GM19397 (cell line): ENCODE measurements at regions not wholly inside any gene's neighbourhood (a gene's known extent, or its start where the extent isn't known, plus 50 kb on each side); places are given as distances from the start of the nearest gene placed in this dataset.

Source experiments
- ATAC-seq: cut with Tn5 transposase; IDR thresholded peaks from one replicate; pipeline ENCODE4 v1.9.1; 2021; ENCODE audit warnings: mild to moderate bottlenecking, moderate library complexity; ENCODE audit not compliant: unreplicated experiment

DNA sequence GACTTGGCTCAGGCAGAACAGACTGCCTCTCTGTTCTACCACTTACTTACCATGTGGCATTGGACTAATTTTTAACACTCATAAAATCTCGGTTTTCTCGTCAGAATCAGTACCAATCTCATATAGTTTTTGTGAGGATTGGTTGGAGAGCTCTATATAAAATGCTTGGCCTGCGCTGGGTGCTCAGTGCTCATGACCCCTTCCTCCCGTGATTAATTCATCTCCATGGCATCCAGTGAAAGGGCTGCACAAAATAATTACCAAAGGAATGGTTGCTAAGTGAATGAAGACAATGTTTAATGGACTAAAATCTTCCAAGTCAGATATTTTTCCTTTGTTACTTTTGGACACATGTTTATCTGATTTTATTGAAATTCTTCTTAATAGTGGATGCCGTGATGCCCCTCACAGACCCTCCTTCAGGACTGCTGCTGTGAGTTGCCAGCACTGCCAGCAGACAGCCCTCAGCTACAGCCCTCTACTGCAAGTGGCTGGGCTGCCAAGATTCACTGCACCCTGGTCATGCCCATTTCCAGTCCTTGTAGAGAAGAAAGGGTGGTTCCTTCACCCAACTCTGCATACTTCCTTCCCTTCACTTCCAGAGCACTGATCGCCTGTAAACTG is 436.5 kb downstream of the LMO4 start:
- ATAC-seq = no peak

DNA sequence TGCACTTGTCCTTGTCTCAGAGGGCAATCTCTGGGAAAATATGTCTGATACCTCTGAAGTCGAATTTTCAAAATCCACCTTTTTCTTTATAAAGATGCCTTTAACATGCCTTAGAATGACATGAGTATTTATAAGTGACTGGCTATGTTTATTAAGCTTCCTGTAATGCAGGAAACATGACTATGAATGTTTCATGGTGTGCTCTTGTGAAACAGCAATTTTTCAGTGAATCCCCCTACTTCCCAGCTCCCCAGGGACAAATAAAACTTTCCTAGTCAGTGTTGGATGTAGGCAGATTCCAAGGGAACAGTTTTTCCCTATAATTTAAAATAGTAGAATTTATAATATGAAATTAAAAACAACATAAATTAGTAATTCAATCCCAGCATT is 437.0 kb downstream of the LMO4 start:
- ATAC-seq = no peak

DNA sequence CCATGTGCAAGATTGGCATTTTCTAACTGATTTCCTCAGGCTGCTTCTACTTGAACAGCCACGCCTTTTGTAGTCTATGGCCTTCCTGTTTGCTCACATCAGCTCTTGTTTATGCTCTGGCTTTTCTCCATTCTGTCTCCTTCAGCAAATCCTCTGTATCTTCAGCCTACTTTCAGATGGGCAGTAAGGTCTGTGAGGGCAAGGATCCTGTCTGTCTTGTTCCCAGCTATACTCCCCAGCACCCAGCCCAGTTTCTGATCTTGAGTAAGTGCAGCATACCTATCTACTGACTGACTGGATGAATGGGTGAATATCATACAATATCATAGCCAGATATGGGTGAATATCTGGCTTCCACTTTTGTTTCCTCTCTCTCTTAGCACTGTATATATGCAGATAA is 438.1 kb downstream of the LMO4 start:
- ATAC-seq = no peak

DNA sequence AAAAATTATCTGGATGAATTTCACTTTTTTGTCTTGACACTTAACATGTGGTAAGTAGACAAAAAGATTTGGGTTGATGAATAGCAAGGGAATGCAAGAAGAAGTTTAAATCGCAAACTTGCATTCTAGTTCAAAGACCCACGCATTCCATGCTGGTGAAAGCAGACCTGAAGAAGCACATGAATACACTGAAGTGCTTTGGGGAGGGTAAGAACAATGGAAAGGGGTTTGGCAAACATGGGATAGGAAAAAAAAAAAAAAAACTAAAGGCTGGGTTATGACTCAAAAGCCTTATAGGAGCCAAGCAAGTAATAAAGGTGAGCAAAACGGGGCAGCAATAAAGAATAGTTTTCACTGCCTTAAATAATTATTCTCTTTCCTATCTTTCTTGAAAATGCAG is 450.2 kb downstream of the LMO4 start:
- no peak for ATAC-seq

DNA sequence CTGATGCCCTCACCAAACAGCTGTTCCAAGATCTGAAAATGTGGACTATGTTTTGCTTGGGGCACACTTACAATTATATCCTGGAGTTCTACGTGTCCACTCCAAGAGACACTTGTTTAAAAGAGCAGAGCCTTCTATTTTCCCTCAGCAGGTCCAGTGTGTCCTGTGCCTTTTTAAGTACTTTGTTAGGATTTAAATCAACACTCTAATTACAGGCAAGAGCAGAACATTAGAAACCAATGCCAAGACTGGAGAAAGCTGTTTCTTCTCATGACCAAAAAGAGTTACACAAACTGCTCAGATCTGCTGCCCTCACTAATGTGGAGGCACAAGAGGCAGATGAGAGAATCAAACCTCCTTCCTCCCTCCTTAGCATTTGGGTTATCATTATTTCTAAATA is 452.9 kb downstream of the LMO4 start:
- no peak for ATAC-seq

DNA sequence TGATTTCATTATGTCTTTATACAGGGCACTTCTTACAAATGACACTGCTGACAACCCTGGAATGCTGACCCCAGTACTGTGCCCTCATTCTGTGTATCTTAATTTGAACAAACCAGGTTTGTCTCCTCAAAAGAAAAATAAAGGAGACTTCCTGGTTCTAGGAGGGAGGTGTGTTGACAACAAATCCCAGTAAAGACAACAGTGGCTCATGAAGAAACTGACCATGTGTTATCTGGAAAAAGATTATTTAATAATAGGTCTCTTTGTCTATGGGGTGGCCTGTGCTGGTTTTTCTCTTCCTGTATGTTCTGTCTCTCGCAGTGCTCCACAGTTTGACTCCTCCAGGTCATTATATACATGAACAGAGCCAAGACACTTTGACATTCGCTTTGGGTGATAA is 454.6 kb downstream of the LMO4 start:
- ATAC-seq = no peak

DNA sequence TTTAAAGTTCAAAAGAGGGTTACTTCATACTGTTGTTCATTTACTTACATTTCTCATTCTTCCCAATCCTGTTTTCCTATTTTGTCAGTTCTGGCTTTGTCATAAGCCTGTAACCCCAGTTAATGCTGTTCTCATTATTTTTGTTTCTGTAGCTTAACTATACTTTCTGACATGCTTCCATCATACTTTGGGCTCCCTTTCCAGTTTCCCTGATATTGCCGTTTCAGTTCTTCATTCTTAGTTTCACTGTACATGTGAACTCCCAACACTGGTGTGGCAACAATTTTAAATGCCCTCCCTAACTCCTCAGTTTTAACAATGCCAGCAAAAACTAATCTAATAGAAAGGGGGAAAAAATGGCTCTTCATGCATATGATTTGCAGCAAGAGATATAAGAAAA is 456.7 kb downstream of the LMO4 start:
- ATAC-seq = no peak

DNA sequence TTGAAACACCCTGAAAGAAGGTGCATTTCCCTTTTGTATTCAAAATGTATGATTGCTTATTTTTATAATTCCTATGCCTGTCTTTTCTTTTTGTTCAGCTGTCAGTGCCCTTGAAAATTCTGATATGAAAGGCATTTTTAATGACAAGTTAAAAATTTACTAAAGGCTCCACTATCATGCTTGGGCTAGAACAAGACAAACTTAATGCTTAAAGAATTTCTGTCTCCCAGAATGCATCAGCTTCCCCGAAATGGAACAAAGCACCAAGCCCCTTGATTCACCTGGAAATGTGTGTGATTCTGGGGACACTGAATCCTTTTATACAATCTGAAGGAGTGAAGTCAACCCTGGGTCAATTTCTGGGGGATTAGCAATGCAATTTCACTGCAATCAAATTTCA is 457.5 kb downstream of the LMO4 start:
- ATAC-seq = no peak

DNA sequence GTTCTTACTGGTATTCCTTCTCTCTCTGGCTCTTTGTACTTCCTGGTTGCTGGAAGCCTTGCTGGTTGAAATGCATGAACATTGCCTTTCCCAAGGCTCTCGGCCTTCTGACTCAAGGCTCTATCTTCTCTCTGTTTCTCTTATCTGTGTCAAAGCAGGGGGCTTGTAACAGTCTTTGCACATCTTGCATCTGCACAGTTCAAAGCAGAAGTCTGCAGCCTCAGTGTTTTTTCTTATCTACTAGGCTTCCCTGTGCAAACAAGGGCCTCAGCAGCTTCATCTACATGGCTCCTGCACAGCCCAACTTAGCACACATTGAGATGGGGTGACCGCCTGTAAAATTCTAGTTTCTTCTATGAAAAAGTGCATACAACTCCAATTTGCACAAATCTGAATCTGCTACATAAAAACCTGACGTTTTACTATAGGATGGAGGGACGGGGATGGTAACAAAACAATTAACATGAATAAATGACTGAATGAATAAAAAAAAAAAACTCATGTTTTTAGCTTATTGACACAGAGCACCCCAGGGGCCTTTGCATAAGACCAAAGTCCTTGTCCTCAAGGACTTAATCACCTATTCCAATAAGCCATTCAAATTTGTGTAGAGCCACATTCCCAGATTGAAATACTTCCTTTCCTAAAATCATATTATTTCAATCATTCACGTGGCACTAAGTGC is 458.3 kb downstream of the LMO4 start:
- ATAC-seq = no peak

DNA sequence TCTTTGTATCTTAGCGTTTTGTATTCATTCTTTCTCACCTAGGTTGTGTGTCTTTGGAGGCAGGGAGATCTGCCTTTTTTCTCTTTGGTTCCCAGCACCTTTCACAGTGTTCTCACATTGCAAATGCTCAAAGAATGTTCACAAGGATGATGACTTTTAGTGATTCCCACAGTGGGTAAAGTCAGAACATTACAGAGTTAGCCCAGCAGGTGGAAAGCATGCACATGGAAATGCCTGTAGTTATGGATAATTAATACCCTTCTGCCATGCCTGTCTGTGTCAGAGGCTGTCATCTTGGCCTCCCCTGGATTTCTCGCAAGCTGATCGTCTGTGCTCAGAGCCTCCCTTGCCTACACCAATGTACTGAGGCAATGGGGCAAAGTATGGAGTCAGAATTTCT is 458.9 kb downstream of the LMO4 start:
- ATAC-seq = no peak

DNA sequence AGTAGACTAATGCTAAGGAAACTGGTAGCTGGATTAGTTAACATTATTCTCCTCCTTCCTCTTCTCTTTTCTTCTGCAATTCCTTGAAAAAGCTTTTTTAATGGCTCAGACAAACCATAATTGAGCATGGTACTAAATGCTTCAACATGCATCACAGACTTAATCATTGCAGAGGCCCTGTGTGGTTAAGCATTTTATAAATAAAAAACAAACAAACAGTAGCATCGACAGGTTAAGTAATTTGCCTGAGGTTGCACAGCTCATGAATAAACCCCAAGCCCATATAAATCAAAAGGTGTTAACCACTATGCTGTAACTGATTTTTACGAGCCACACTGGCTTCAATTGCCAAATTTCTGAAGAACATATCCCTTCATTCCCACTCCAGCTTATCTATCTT is 462.1 kb downstream of the LMO4 start:
- ATAC-seq = no peak

DNA sequence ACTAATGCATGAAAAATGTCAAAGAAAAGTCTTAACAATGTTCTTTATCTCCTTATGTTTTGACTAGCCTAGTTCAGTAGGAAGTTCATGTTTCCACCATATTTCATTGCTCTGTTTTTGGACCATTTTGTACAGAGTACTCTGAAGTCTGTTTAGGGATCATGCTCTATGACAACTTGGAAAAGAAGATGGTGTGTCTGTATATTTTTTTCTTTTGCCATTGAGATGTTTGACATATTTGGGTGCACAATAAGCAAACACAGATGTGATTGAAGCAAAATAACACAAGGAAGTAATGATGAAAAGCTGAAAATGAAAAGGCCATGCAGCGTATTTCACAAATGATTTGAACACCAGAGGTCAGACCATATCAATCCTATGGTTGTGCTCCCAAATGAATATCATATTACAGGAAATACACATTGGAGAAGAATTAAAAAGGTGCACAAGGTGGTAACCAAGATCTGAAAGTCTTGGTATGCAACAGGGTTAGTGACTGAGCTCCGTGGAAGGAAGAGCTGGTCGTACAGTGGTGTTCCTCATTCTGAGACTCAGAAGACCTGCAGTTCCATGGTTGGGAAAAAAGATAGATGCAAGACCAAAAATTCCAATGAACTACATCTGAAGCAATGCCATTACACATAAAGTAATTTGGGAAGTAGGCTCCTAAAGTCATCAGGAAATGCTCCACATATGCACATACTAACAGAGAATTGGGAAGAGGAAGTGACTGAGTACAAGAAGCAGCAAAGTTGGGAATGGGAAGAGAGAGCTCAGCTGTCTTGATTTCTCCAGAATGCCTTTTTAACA is 463.5 kb downstream of the LMO4 start:
- no peak for ATAC-seq

DNA sequence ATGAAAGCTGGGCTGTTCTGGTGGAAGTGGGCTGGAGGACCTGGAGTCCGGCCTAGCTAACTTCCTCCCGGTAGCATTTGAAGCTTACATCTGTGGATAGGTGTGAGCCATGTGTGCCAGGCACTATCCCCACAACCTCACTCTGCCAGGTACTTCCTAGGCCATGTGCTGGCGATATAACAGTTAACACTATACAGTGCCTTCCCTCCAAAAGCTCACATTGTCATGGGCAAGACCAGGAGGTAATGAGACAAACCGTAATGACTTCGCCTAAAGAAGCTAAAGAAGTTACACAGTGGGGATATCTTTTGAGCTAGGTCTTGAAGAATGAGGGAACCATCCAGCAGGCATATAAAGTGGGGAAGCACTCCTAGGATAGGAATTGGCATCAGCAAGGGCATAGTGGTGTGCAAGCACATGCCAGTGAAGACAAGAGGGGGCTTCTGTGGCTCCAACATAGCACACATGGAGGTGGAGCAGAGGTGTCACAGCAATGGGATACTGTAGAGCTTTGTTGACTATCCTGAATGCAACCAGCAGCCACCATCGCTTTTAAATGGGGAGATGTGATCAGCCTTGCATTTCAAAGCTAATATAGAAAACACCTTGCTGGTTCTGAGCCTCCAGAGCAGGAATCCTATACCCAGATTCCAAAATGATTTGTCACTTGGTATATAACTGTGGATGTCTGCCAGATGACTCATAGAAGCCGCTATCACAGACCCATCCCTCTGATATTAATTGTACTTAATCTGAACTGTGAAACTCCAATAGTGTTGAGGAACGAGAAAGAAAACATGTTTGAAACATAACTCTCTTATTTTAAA is 466.3 kb downstream of the LMO4 start:
- no peak for ATAC-seq

DNA sequence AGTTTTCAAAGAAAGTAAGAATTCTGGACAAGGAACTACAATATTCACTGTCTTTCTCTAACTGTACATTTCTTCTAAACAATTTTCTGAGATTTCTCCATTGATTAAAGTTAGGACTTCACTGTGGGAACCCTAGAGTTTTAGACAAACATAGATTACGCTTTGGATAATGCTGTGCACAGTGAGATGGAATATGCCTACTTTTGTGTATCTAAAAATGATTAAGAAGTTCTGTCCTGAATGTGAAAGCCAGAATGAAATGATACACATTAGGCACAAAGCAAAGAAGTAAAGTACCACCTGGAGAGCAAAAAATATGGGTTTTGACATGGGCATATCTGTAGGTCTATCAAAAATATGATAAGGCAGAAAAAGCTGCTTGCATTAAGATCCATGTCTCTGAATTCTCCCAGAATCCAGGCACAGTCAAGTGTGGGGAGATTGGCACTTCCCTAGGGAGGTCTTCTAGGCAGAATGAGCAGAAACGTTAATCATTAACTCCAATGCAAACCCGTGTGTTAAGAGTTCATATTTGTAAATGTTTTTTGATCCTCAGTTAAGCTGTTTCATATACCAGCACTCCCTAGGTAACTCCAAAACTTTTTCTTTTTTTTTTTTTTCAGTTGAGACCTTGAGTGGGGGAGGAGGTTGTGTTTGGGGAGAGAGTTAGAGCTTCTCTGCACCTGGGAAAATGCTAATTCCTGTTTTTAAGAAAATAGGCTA is 467.1 kb downstream of the LMO4 start:
- ATAC-seq = no peak

DNA sequence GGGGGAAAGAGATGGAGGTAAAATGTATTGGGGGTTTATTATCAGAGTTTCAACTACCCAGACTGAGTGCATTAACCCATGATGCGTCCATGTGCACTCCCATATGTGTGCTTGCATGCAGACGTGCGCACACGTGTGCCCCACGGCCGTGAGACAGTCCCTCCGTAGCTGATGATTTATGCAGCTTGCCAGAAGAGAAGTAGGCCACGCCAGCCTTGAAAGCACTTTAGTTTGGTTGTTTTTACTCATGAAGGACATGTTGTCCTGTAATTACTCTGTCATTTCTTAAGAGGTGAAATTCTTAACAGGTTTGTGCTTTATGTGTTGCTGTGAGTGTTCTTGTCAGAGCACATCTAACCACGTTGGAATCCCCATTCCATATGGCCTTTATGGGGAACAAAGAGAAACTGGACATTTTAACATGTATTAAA is 467.8 kb downstream of the LMO4 start:
- ATAC-seq = no peak

DNA sequence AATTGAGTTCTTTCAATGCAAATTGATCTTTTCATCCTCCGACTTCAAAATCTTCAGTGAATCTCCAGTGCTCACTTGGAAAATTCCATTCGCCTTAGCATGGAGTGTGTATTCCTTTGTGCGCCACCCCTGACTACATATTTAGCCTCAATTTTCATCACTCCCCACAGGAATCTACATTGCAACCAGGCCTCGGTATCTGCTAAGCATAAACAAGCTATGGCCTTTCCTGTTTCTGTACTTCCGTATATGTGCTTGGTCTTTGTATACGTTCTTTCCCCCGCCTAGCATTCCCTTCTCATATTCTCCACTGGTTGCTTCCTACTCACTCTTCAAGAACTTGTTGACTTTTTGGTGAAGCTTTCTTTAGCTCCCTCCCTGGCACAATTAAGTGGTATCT is 470.8 kb downstream of the LMO4 start:
- no peak for ATAC-seq

DNA sequence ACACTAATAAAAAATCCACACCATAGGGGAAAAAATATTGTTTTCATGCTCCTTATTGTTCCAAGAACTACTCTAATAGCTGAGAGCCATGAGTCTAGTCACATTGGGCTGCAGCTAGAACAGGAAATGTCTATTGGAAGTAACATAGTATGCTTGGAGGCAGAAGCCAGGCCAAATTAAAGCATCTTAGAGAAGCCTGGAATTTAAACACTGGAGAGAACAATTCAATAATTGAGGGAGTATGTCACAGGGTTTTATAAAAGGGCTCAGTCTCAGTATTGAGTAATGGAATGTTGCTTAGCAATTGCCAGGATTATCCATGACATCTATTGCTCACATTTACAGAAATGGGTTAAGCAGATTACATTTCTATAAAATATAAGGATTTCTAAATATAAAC is 471.3 kb downstream of the LMO4 start:
- no peak for ATAC-seq

DNA sequence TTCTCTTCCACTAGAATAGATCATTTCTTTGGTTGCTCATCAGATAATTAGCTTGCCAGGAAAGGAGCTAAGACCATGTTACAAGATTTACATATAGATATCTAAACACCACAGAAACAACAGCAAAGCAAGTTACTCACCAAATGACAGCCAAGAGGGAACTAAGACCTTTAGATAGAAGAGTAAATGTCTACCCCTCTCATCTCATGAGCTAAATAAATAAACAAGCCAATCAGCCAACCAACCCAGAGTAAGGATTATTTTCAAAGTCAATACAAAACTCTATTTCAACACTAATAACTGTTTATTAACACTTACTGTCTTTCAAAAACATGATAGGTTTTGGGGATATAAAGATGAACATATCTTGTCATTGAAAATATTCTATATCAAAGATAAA is 474.7 kb downstream of the LMO4 start:
- no peak for ATAC-seq

DNA sequence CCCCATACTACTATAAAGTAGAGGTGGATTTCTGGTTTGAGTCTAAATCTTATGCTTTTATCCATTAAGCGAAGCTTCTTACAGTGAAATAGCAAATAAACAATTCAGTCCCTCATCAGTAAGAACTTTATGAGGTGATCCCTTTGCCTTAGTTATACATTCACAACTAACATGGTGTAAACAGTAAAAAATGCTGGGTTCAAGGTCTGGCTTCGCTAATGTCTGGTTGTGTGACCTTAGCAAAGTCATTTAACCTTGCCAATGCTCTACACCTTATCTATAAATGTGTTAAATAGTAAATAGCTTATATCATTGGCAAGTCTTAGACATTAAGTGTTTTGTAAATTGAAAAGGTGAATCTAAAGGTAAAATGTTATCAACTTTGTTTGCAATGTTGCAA is 475.4 kb downstream of the LMO4 start:
- ATAC-seq = no peak

DNA sequence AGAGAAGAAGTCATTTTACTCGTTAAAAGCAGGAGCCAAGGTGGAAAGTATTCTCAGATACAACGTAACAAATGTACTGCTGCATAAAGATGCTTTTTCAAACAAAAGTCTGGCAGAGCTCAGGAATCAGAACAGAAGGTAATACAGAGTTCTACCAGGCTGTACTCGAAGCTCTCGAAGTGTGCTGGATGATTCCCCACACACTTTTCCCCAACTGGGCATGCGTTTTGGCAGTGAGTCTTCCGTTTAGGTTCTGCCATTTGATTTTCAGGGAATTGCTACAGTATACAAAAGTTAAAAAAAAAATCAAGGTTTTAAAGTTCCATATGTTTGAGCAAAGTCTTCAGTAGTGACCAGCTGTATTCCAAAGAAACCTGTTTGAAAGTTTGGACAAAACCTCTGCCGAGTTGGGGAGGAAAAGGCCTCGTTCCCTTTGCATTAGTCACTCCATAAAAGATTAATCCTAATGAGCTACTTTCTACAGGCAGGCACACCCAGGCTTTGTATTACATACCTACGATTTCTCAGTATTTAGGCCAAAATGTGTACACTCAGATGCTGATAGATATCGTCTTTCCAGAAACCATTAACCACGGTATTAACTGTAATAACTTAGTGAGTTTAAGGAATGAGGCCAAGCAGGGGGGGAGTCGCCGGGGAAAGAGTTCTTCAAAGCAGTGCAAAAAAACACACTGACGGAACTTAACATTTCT is 477.1 kb downstream of the LMO4 start:
- ATAC-seq = no peak
